HEK293T (cell line): ENCODE measurements at regions not wholly inside any gene's neighbourhood (a gene's known extent, or its start where the extent isn't known, plus 50 kb on each side); places are given as distances from the start of the nearest gene placed in this dataset.

ENCODE experiments used
- CTCF ChIA-PET: fragments of 350-600 bp; formaldehyde crosslinking; extraction: SDS; loops from one replicate; lab custom pipeline; 2021; ENCODE audit warnings: antibody characterized with exemption, inconsistent platforms; lab: Yijun Ruan, JAX
- POLR2A ChIA-PET: fragments of 350-600 bp; formaldehyde crosslinking; extraction: SDS; loops from one replicate; lab custom pipeline; 2020; ENCODE audit warnings: antibody characterized with exemption, inconsistent platforms; lab: Yijun Ruan, JAX
- DNase-seq: peaks from one replicate; pipeline ENCODE4 v3.0.0; 2012; ENCODE audit warnings: mixed read lengths; ENCODE audit errors: extremely low spot score
- ARNT ChIP-seq: fragments of 450-650 bp; IDR thresholded peaks from 2 replicates; pipeline ENCODE4 v1.6.1; 2017; ENCODE audit warnings: mild to moderate bottlenecking
- BHLHE40 ChIP-seq: fragments of 450-650 bp; IDR thresholded peaks from 2 replicates; pipeline ENCODE4 v1.6.1; 2016; ENCODE audit warnings: mild to moderate bottlenecking, moderate library complexity, borderline replicate concordance
- CTBP1 ChIP-seq: fragments of 450-650 bp; IDR thresholded peaks from 2 replicates; pipeline ENCODE4 v1.6.1; 2016; ENCODE audit warnings: borderline replicate concordance
- ELF4 ChIP-seq: fragments of 450-650 bp; IDR thresholded peaks from 2 replicates; pipeline ENCODE4 v1.6.1; 2017; ENCODE audit warnings: antibody characterized with exemption
- FOXA1 ChIP-seq: fragments of 450-650 bp; IDR thresholded peaks from 2 replicates; pipeline ENCODE4 v1.6.1; 2016; ENCODE audit warnings: mild to moderate bottlenecking
- FOXK2 ChIP-seq: fragments of 450-650 bp; IDR thresholded peaks from 2 replicates; pipeline ENCODE4 v1.6.1; 2016; ENCODE audit warnings: mild to moderate bottlenecking
- FOXM1 ChIP-seq: fragments of 450-650 bp; IDR thresholded peaks from 2 replicates; pipeline ENCODE4 v1.6.1; 2017; ENCODE audit warnings: mild to moderate bottlenecking, borderline replicate concordance
- HDGF ChIP-seq: fragments of 450-650 bp; IDR thresholded peaks from 2 replicates; pipeline ENCODE4 v1.6.1; 2017; ENCODE audit warnings: antibody characterized with exemption, borderline replicate concordance
- L3MBTL2 ChIP-seq: fragments of 450-650 bp; conservative IDR thresholded peaks from 2 replicates; pipeline ENCODE4 v1.6.1; 2016; ENCODE audit warnings: mild to moderate bottlenecking
- LEF1 ChIP-seq: fragments of 450-650 bp; IDR thresholded peaks from 2 replicates; pipeline ENCODE4 v1.6.1; 2017; ENCODE audit warnings: mild to moderate bottlenecking, borderline replicate concordance
- NFRKB ChIP-seq: fragments of 450-650 bp; IDR thresholded peaks from 2 replicates; pipeline ENCODE4 v1.6.1; 2016; ENCODE audit warnings: mild to moderate bottlenecking, moderate library complexity
- SP1 ChIP-seq: fragments of 450-650 bp; IDR thresholded peaks from 2 replicates; pipeline ENCODE4 v1.6.1; 2017
- SUZ12 ChIP-seq: fragments of 450-650 bp; IDR thresholded peaks from 2 replicates; pipeline ENCODE4 v1.6.1; 2016; ENCODE audit warnings: mild to moderate bottlenecking
- TARDBP ChIP-seq: fragments of 450-650 bp; IDR thresholded peaks from 2 replicates; pipeline ENCODE4 v1.6.1; 2016
- ZNF384 ChIP-seq: fragments of 450-650 bp; IDR thresholded peaks from 2 replicates; pipeline ENCODE4 v1.6.1; 2016
- TF ChIP-seq, protein P1 (sequence below): fragments of 450-650 bp; IDR thresholded peaks from 2 replicates; pipeline ENCODE4 v1.6.1; 2016

- TF ChIP-seq, protein P1, sequence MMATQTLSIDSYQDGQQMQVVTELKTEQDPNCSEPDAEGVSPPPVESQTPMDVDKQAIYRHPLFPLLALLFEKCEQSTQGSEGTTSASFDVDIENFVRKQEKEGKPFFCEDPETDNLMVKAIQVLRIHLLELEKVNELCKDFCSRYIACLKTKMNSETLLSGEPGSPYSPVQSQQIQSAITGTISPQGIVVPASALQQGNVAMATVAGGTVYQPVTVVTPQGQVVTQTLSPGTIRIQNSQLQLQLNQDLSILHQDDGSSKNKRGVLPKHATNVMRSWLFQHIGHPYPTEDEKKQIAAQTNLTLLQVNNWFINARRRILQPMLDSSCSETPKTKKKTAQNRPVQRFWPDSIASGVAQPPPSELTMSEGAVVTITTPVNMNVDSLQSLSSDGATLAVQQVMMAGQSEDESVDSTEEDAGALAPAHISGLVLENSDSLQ, result no peak
- TF ChIP-seq ZNF384, result no peak
- TF ChIP-seq LEF1, result no peak
- TF ChIP-seq FOXA1, result no peak
- no peak for TF ChIP-seq SP1
- TF ChIP-seq HDGF, result no peak
- TF ChIP-seq ARNT, result no peak
- no peak for TF ChIP-seq ELF4
- TF ChIP-seq SUZ12, result no peak
- no peak for TF ChIP-seq CTBP1
- ChIA-PET CTCF (no interaction called here), POLR2A (no interaction called here)
- DNase-seq, result no peak
These were observed 103.8 kb upstream of the RESF1 start for GRCh38 chr12:31855427-31855826.

DNA sequence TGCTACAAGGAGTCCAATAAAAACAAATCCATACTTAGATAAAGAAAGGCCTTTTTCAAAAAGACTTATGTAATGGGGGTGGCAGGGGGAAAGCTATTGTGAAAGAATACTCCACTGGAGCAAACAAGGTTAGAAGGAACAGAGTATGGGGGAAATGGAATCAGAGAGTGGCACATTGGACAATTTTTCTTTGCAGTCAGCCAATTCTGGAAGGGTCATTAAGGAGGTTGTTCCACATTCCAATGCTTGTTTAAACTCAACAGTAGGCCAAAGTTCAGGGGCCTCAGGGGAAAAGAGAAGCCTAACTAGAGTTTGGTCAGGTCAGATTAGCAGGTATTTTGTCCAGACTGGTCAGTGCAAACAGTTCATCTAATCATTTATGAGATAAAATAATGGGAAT lies 105.2 kb upstream of the RESF1 start:
- no peak for DNase-seq
- CTCF ChIA-PET, result no interaction called here
- POLR2A ChIA-PET, result no interaction called here
- TF ChIP-seq, protein P1, result no peak
- TF ChIP-seq SUZ12 (no peak), FOXM1 (no peak), LEF1 (no peak), ZNF384 (no peak), HDGF (no peak), ARNT (no peak), FOXA1 (no peak), NFRKB (no peak), TARDBP (no peak), BHLHE40 (no peak), L3MBTL2 (no peak), SP1 (no peak), CTBP1 (no peak), FOXK2 (no peak), ELF4 (no peak)

- ChIA-PET CTCF (no interaction called here), POLR2A (no interaction called here)
- TF ChIP-seq TARDBP (no peak), L3MBTL2 (no peak), NFRKB (no peak), BHLHE40 (no peak), CTBP1 (no peak), ZNF384 (no peak), SP1 (no peak), HDGF (no peak), FOXK2 (no peak), ARNT (no peak), ELF4 (no peak)
- TF ChIP-seq, protein P1, result no peak
- DNase-seq, result no peak
These were observed 105.7 kb upstream of the RESF1 start for GRCh38 chr12:31853520-31853919.

DNA sequence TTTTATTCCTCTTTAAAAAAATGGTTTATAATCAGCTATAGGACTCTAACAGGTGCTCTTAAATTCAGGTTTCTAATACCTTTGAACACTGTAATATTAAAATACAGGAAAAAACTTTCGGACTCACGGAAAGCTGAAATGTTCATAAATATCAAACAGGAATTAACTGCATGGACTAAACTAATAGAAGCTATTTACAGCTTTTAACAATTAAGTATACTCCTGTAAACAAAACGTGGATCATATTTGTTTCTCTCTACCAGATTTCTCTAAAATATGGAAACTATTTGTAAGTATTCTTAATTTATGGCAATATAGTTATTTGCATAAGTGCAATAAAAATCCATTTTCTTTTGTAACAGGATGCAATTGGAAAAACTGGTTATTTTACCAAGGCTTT lies 108.9 kb upstream of the RESF1 start:
- TF ChIP-seq SP1, result no peak
- no peak for TF ChIP-seq BHLHE40
- TF ChIP-seq FOXM1, result no peak
- TF ChIP-seq FOXA1, result no peak
- TF ChIP-seq ARNT, result no peak
- no peak for TF ChIP-seq FOXK2
- TF ChIP-seq TARDBP, result no peak
- TF ChIP-seq ZNF384, result no peak
- TF ChIP-seq, protein P1, result no peak
- TF ChIP-seq NFRKB, result no peak
- no peak for TF ChIP-seq LEF1
- TF ChIP-seq HDGF, result no peak
- TF ChIP-seq SUZ12, result no peak
- TF ChIP-seq L3MBTL2, result no peak
- no peak for TF ChIP-seq CTBP1
- CTCF ChIA-PET, result no interaction called here

DNA sequence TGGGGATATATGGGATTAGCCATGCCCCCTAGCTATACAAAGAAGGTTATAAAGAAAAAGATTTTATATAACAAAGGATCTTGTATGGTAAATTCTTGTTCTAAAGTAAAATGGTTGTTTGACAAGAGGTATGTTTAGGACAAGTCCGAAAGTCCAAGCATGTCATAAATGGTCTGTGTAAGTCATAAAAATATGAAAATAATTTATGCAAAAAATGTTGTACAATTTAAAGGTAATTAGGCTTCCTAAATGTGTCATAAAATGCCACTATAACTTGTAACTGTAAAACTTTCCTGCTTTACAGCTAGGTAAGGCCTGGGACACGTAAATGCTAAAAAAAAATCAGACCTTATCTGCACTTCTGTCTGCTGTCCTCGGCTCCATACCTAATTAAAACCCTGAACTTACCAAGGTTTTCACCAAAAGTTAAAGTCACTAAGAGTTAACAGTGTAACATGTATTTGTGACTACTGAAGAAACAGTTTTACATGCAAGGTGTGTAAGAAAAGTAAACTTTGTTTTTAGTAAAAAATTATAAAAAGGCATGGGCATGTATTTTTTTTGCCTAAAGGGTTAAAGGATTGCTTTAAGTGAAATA lies 110.0 kb upstream of the RESF1 start:
- CTCF ChIA-PET, result no interaction called here
- no peak for DNase-seq
- POLR2A ChIA-PET, result no interaction called here
- no peak for TF ChIP-seq SP1
- TF ChIP-seq SUZ12, result no peak

More for the DNA sequence above, 108.9 kb upstream of the RESF1 start:
- POLR2A ChIA-PET, result no interaction called here
- DNase-seq, result no peak

GRCh38 chr12:31846405-31846804 lies 112.8 kb upstream of the RESF1 start:
- TF ChIP-seq SP1 (no peak), CTBP1 (no peak), L3MBTL2 (no peak), LEF1 (no peak), NFRKB (no peak), TARDBP (no peak), ELF4 (no peak), SUZ12 (no peak), ARNT (no peak), ZNF384 (no peak), FOXK2 (no peak), HDGF (no peak), FOXA1 (no peak)
- TF ChIP-seq, protein P1, result no peak
- no peak for DNase-seq
- CTCF ChIA-PET, result no interaction called here
- POLR2A ChIA-PET, result no interaction called here
